CD4-positive, alpha-beta memory T cell (primary cell): ENCODE measurements at regions not wholly inside any gene's neighbourhood (a gene's known extent, or its start where the extent isn't known, plus 50 kb on each side); places are given as distances from the start of the nearest gene placed in this dataset.

Experiments used
- CTCF ChIA-PET: fragments of 350-600 bp; sonication (Branson Sonifier 250); formaldehyde crosslinking; loops from one replicate; lab custom pipeline; 2021; ENCODE audit warnings: inconsistent platforms; ENCODE audit not compliant: partially characterized antibody; lab: Charles Lee
- POLR2A ChIA-PET: fragments of 350-600 bp; sonication (Branson Sonifier 250); formaldehyde crosslinking; loops from one replicate; lab custom pipeline; 2021; ENCODE audit not compliant: partially characterized antibody; lab: Charles Lee
- DNase-seq, 5 donors: peaks; one replicate each; pipeline versions ENCODE4 v3.0.0 to v3.0.0-alpha.2; 2020 to 2022; ENCODE audit warnings: mixed read lengths in 1 of 5
- H3K27ac ChIP-seq: one replicate; pipeline ENCODE4 v1.7.0; 2013; ENCODE audit warnings: low read depth, low read length
- H3K27me3 ChIP-seq: 2 replicates; pipeline ENCODE4 v1.7.0; 2013; ENCODE audit warnings: mild to moderate bottlenecking, low read length, moderate library complexity; ENCODE audit not compliant: insufficient read depth
- H3K36me3 ChIP-seq: 2 replicates; pipeline ENCODE4 v1.7.0; 2013; ENCODE audit warnings: mild to moderate bottlenecking, low read length, moderate library complexity; ENCODE audit not compliant: insufficient read depth
- H3K4me1 ChIP-seq: 2 replicates; pipeline ENCODE4 v1.7.0; 2013; ENCODE audit warnings: mild to moderate bottlenecking, low read length, moderate library complexity; ENCODE audit not compliant: insufficient read depth
- H3K4me3 ChIP-seq, 2 donors: one replicate each; pipeline ENCODE4 v1.7.0; 2013; ENCODE audit warnings: low read length in 2 of 2, mild to moderate bottlenecking in 1 of 2
- H3K9me3 ChIP-seq, 2 donors: one replicate each; pipeline ENCODE4 v1.7.0; 2013; ENCODE audit warnings: low read length in 2 of 2, control low read depth in 1 of 2; ENCODE audit not compliant: control insufficient read depth in 1 of 2
- H3K27ac Mint-ChIP-seq, 7 donors: one replicate each; pipeline ENCODE4 v1.8.0; 2020 to 2021; ENCODE audit warnings: mixed read lengths in 7 of 7, mild to moderate bottlenecking in 6 of 7, inconsistent platforms in 3 of 7, moderate library complexity in 3 of 7
- H3K27me3 Mint-ChIP-seq, 2 donors: one replicate each; pipeline ENCODE4 v1.8.0; 2020 to 2021; ENCODE audit warnings: mixed read lengths in 2 of 2
- H3K36me3 Mint-ChIP-seq, 2 donors: one replicate each; pipeline ENCODE4 v1.8.0; 2020 to 2021; ENCODE audit warnings: mixed read lengths in 2 of 2, inconsistent platforms in 1 of 2, mild to moderate bottlenecking in 1 of 2
- H3K4me1 Mint-ChIP-seq, 4 donors: one replicate each; pipeline ENCODE4 v1.8.0; 2020 to 2021; ENCODE audit warnings: mixed read lengths in 4 of 4, mild to moderate bottlenecking in 1 of 4
- H3K4me3 Mint-ChIP-seq, 8 donors: one replicate each; pipeline ENCODE4 v1.8.0; 2020 to 2021; ENCODE audit warnings: mixed read lengths in 8 of 8, mild to moderate bottlenecking in 7 of 8, moderate library complexity in 6 of 8, inconsistent platforms in 3 of 8
- H3K9me3 Mint-ChIP-seq, 8 donors: one replicate each; pipeline ENCODE4 v1.8.0; 2020 to 2021; ENCODE audit warnings: mixed read lengths in 8 of 8, mild to moderate bottlenecking in 5 of 8, inconsistent platforms in 3 of 8, moderate library complexity in 1 of 8
- intact Hi-C: fragments of 100-400 bp; cut with micrococcal nuclease; formaldehyde crosslinking; loops from one replicate; pipeline ENCODE4 v1.15.1; 2023

GRCh38 chr2:139480161-139480650 lies 700.0 kb upstream of the NXPH2 start:
- Mint-ChIP-seq H3K4me3 (no peak overlapping the region), H3K27ac (no peak overlapping the region), H3K4me1 (no peaks in the 10 kb centered on the region), H3K36me3 (no peaks in the 10 kb centered on the region), H3K9me3 (peaks cover 0 to 23% (median 11%) of the 10 kb centered on the region in 8 donors), H3K27me3 (no peaks in the 10 kb centered on the region)
- Histone ChIP-seq H3K4me3 (no peak overlapping the region), H3K27ac (no peak overlapping the region), H3K27me3 (no peaks in the 10 kb centered on the region), H3K4me1 (no peaks in the 10 kb centered on the region), H3K36me3 (no peaks in the 10 kb centered on the region), H3K9me3 (no peaks in the 10 kb centered on the region)
- POLR2A ChIA-PET, result no interaction called here
- CTCF ChIA-PET, result no interaction called here
- intact Hi-C loops, result no loop called here
- no peak for DNase-seq

- Histone ChIP-seq H3K27me3 (no peaks in the 10 kb centered on the region), H3K4me1 (no peaks in the 10 kb centered on the region), H3K27ac (no peak overlapping the region), H3K9me3 (no peaks in the 10 kb centered on the region), H3K36me3 (no peaks in the 10 kb centered on the region), H3K4me3 (no peak overlapping the region)
- Mint-ChIP-seq H3K27me3 (no peaks in the 10 kb centered on the region), H3K27ac (no peak overlapping the region), H3K9me3 (peaks cover 0 to 19% (median 11%) of the 10 kb centered on the region in 8 donors), H3K4me3 (no peak overlapping the region), H3K4me1 (no peaks in the 10 kb centered on the region), H3K36me3 (no peaks in the 10 kb centered on the region)
- CTCF ChIA-PET, result no interaction called here
- no peak for DNase-seq
- intact Hi-C loops, result no loop called here
- POLR2A ChIA-PET, result no interaction called here
Observed at GRCh38 chr2:139478165-139478914, 698.1 kb upstream of the NXPH2 start.

GRCh38 chr2:139477618-139478017 lies 697.4 kb upstream of the NXPH2 start:
- Mint-ChIP-seq H3K27ac (no peak overlapping the region), H3K27me3 (no peaks in the 10 kb centered on the region), H3K9me3 (peaks cover 0 to 19% (median 11%) of the 10 kb centered on the region in 8 donors), H3K4me1 (no peaks in the 10 kb centered on the region), H3K36me3 (no peaks in the 10 kb centered on the region), H3K4me3 (no peak overlapping the region)
- Histone ChIP-seq H3K4me3 (no peak overlapping the region), H3K9me3 (no peaks in the 10 kb centered on the region), H3K4me1 (no peaks in the 10 kb centered on the region), H3K27ac (no peak overlapping the region), H3K36me3 (no peaks in the 10 kb centered on the region), H3K27me3 (no peaks in the 10 kb centered on the region)
- ChIA-PET POLR2A (no interaction called here), CTCF (no interaction called here)
- intact Hi-C loops, result no loop called here
- no peak for DNase-seq

- no peak for DNase-seq
- Histone ChIP-seq H3K36me3 (no peaks in the 10 kb centered on the region), H3K9me3 (no peaks in the 10 kb centered on the region), H3K27ac (no peak overlapping the region), H3K4me1 (no peaks in the 10 kb centered on the region), H3K27me3 (no peaks in the 10 kb centered on the region), H3K4me3 (no peak overlapping the region)
- no peaks in the 10 kb centered on the region for H3K36me3 Mint-ChIP-seq
- H3K27me3 Mint-ChIP-seq, result no peaks in the 10 kb centered on the region
- no peak overlapping the region for H3K27ac Mint-ChIP-seq
- H3K9me3 Mint-ChIP-seq, result peaks cover 0 to 20% (median 11%) of the 10 kb centered on the region in 8 donors
- POLR2A ChIA-PET, result no interaction called here
- no peaks in the 10 kb centered on the region for H3K4me1 Mint-ChIP-seq
- no peak overlapping the region for H3K4me3 Mint-ChIP-seq
- CTCF ChIA-PET, result no interaction called here
- intact Hi-C loops, result no loop called here
Observed at GRCh38 chr2:139469985-139470384, 689.8 kb upstream of the NXPH2 start.

- Mint-ChIP-seq H3K27me3 (no peaks in the 10 kb centered on the region), H3K36me3 (no peaks in the 10 kb centered on the region), H3K4me1 (no peaks in the 10 kb centered on the region), H3K27ac (no peak overlapping the region), H3K9me3 (peaks cover 3 to 21% (median 13%) of the 10 kb centered on the region in 8 donors), H3K4me3 (no peak overlapping the region)
- intact Hi-C loops, result no loop called here
- Histone ChIP-seq H3K27me3 (no peaks in the 10 kb centered on the region), H3K36me3 (no peaks in the 10 kb centered on the region), H3K4me1 (no peaks in the 10 kb centered on the region), H3K4me3 (no peak overlapping the region), H3K9me3 (no peaks in the 10 kb centered on the region), H3K27ac (no peak overlapping the region)
- CTCF ChIA-PET, result no interaction called here
- POLR2A ChIA-PET, result no interaction called here
- DNase-seq, result no peak
Observed at GRCh38 chr2:139465789-139466188, 685.6 kb upstream of the NXPH2 start.

- Histone ChIP-seq H3K27me3 (no peaks in the 10 kb centered on the region), H3K4me3 (no peak overlapping the region), H3K4me1 (no peaks in the 10 kb centered on the region), H3K9me3 (peaks cover 0 to 12% of the 10 kb centered on the region in 2 donors), H3K36me3 (no peaks in the 10 kb centered on the region), H3K27ac (no peak overlapping the region)
- Mint-ChIP-seq H3K9me3 (peaks cover 0 to 15% (median 7%) of the 10 kb centered on the region in 8 donors), H3K27ac (no peak overlapping the region), H3K36me3 (no peaks in the 10 kb centered on the region), H3K27me3 (no peaks in the 10 kb centered on the region), H3K4me1 (no peaks in the 10 kb centered on the region), H3K4me3 (no peak overlapping the region)
- ChIA-PET POLR2A (no interaction called here), CTCF (no interaction called here)
- no peak for DNase-seq
- intact Hi-C loops, result no loop called here
Observed at GRCh38 chr2:139457873-139458272, 677.7 kb upstream of the NXPH2 start.

GRCh38 chr2:139454251-139454650 lies 674.1 kb upstream of the NXPH2 start:
- intact Hi-C loops, result no loop called here
- Mint-ChIP-seq H3K9me3 (peaks cover 0 to 16% (median 5%) of the 10 kb centered on the region in 8 donors), H3K27me3 (no peaks in the 10 kb centered on the region), H3K4me3 (no peak overlapping the region), H3K4me1 (no peaks in the 10 kb centered on the region), H3K27ac (no peak overlapping the region), H3K36me3 (no peaks in the 10 kb centered on the region)
- Histone ChIP-seq H3K9me3 (peaks cover 0 to 12% of the 10 kb centered on the region in 2 donors), H3K36me3 (no peaks in the 10 kb centered on the region), H3K4me1 (no peaks in the 10 kb centered on the region), H3K27me3 (no peaks in the 10 kb centered on the region), H3K27ac (no peak overlapping the region), H3K4me3 (no peak overlapping the region)
- POLR2A ChIA-PET, result no interaction called here
- no peak for DNase-seq
- CTCF ChIA-PET, result no interaction called here
